ENCODE measurements at regions not wholly inside any gene's neighbourhood (a gene's known extent, or its start where the extent isn't known, plus 50 kb on each side); places are given as distances from the start of the nearest gene placed in this dataset.

DNA sequence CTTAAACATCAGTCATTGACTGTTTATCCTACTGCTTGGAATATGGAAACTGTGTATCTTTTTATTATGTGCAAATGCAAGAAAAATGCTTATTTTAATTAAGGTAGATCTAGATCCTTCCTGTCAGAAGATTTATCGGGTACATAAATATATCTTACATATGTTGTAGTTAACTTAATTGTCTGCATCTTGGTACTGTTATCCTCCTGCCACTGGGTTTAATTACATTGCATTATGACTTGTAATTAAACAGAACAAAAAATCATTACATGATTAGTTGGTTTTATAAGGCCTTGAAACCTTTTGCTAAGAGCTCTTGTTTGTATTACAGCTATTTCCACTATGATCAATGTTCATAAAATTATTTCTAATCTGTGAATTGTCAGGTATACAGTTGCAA is 211.2 kb downstream of the PTGER3 start (continued):
- TF ChIP-seq, protein P1, sequence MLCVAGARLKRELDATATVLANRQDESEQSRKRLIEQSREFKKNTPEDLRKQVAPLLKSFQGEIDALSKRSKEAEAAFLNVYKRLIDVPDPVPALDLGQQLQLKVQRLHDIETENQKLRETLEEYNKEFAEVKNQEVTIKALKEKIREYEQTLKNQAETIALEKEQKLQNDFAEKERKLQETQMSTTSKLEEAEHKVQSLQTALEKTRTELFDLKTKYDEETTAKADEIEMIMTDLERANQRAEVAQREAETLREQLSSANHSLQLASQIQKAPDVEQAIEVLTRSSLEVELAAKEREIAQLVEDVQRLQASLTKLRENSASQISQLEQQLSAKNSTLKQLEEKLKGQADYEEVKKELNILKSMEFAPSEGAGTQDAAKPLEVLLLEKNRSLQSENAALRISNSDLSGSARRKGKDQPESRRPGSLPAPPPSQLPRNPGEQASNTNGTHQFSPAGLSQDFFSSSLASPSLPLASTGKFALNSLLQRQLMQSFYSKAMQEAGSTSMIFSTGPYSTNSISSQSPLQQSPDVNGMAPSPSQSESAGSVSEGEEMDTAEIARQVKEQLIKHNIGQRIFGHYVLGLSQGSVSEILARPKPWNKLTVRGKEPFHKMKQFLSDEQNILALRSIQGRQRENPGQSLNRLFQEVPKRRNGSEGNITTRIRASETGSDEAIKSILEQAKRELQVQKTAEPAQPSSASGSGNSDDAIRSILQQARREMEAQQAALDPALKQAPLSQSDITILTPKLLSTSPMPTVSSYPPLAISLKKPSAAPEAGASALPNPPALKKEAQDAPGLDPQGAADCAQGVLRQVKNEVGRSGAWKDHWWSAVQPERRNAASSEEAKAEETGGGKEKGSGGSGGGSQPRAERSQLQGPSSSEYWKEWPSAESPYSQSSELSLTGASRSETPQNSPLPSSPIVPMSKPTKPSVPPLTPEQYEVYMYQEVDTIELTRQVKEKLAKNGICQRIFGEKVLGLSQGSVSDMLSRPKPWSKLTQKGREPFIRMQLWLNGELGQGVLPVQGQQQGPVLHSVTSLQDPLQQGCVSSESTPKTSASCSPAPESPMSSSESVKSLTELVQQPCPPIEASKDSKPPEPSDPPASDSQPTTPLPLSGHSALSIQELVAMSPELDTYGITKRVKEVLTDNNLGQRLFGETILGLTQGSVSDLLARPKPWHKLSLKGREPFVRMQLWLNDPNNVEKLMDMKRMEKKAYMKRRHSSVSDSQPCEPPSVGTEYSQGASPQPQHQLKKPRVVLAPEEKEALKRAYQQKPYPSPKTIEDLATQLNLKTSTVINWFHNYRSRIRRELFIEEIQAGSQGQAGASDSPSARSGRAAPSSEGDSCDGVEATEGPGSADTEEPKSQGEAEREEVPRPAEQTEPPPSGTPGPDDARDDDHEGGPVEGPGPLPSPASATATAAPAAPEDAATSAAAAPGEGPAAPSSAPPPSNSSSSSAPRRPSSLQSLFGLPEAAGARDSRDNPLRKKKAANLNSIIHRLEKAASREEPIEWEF (IDR thresholded peaks at IDR 0.05; ENCODE audit: insufficient replicate concordance, low read depth, low read length): no peak
- no peak for TF ChIP-seq ZNF687 (IDR thresholded peaks at IDR 0.05)
- TF ChIP-seq NFYA (IDR thresholded peaks at IDR 0.05; ENCODE audit: borderline replicate concordance, low read depth, low read length): no peak
- TF ChIP-seq IKZF2 (IDR thresholded peaks at IDR 0.05): no peak
- TF ChIP-seq, protein P2, sequence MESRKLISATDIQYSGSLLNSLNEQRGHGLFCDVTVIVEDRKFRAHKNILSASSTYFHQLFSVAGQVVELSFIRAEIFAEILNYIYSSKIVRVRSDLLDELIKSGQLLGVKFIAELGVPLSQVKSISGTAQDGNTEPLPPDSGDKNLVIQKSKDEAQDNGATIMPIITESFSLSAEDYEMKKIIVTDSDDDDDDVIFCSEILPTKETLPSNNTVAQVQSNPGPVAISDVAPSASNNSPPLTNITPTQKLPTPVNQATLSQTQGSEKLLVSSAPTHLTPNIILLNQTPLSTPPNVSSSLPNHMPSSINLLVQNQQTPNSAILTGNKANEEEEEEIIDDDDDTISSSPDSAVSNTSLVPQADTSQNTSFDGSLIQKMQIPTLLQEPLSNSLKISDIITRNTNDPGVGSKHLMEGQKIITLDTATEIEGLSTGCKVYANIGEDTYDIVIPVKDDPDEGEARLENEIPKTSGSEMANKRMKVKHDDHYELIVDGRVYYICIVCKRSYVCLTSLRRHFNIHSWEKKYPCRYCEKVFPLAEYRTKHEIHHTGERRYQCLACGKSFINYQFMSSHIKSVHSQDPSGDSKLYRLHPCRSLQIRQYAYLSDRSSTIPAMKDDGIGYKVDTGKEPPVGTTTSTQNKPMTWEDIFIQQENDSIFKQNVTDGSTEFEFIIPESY (IDR thresholded peaks at IDR 0.05): no peak
- TF ChIP-seq, protein P3, sequence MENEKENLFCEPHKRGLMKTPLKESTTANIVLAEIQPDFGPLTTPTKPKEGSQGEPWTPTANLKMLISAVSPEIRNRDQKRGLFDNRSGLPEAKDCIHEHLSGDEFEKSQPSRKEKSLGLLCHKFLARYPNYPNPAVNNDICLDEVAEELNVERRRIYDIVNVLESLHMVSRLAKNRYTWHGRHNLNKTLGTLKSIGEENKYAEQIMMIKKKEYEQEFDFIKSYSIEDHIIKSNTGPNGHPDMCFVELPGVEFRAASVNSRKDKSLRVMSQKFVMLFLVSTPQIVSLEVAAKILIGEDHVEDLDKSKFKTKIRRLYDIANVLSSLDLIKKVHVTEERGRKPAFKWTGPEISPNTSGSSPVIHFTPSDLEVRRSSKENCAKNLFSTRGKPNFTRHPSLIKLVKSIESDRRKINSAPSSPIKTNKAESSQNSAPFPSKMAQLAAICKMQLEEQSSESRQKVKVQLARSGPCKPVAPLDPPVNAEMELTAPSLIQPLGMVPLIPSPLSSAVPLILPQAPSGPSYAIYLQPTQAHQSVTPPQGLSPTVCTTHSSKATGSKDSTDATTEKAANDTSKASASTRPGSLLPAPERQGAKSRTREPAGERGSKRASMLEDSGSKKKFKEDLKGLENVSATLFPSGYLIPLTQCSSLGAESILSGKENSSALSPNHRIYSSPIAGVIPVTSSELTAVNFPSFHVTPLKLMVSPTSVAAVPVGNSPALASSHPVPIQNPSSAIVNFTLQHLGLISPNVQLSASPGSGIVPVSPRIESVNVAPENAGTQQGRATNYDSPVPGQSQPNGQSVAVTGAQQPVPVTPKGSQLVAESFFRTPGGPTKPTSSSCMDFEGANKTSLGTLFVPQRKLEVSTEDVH (IDR thresholded peaks at IDR 0.05; ENCODE audit: low read depth, partially characterized antibody): no peak

Measured in GM12878 (cell line).